ENCODE measurements at regions not wholly inside any gene's neighbourhood (a gene's known extent, or its start where the extent isn't known, plus 50 kb on each side); places are given as distances from the start of the nearest gene placed in this dataset.
A peak's percentile ranks its signal among the peaks of the same experiment; 100 is the strongest.

- CTCF ChIA-PET = interaction anchor here (0.6 kb wide), 2 partner anchors 11 to 178 kb away, joined by 3 read pairs; no protein-coding TSS in a partner anchor
- H3K4me1 Mint-ChIP-seq = no peaks in the 10 kb centered on the region
- no peak overlapping the region for H3K27ac Mint-ChIP-seq
- POLR2A ChIA-PET = no interaction called here
- no peaks in the 10 kb centered on the region; the same call in 1 of the 2 replicates for H3K27me3 Mint-ChIP-seq (ENCODE audit: low read depth)
- H3K9me3 Mint-ChIP-seq = peaks cover 4% of the 10 kb centered on the region; the same call in 1 of the 2 replicates
- no peaks in the 10 kb centered on the region for H3K36me3 Mint-ChIP-seq
- no peak overlapping the region for H3K4me3 Mint-ChIP-seq
- ATAC-seq (peak; percentile 86), DNase-seq (ENCODE audit: low spot score) (peak; percentile 12)
- TF ChIP-seq, protein P1, sequence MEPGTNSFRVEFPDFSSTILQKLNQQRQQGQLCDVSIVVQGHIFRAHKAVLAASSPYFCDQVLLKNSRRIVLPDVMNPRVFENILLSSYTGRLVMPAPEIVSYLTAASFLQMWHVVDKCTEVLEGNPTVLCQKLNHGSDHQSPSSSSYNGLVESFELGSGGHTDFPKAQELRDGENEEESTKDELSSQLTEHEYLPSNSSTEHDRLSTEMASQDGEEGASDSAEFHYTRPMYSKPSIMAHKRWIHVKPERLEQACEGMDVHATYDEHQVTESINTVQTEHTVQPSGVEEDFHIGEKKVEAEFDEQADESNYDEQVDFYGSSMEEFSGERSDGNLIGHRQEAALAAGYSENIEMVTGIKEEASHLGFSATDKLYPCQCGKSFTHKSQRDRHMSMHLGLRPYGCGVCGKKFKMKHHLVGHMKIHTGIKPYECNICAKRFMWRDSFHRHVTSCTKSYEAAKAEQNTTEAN (CRISPR knock-in tag; IDR thresholded peaks at IDR 0.05) = no peak
- TF ChIP-seq EMX1 (CRISPR knock-in tag; IDR thresholded peaks at IDR 0.05) = no peak
- TF ChIP-seq ZNF219 (CRISPR knock-in tag; IDR thresholded peaks at IDR 0.05; ENCODE audit: borderline replicate concordance) = no peak
- TF ChIP-seq ATF1 (CRISPR knock-in tag; IDR thresholded peaks at IDR 0.05) = no peak
- no peak for TF ChIP-seq JAZF1 (CRISPR knock-in tag; IDR thresholded peaks at IDR 0.05)
- no peak for TF ChIP-seq AR (CRISPR knock-in tag; IDR thresholded peaks at IDR 0.05)
- TF ChIP-seq SMAD4 (CRISPR knock-in tag; IDR thresholded peaks at IDR 0.05) = no peak
- TF ChIP-seq NFATC4 (CRISPR knock-in tag; IDR thresholded peaks at IDR 0.05) = no peak
- no peak for TF ChIP-seq HMGA2 (CRISPR knock-in tag; IDR thresholded peaks at IDR 0.05)
- no peak for TF ChIP-seq JUN (CRISPR knock-in tag; IDR thresholded peaks at IDR 0.05)
- TF ChIP-seq ZNF396 (CRISPR knock-in tag; IDR thresholded peaks at IDR 0.05; ENCODE audit: borderline replicate concordance) = no peak
- TF ChIP-seq, protein P2, sequence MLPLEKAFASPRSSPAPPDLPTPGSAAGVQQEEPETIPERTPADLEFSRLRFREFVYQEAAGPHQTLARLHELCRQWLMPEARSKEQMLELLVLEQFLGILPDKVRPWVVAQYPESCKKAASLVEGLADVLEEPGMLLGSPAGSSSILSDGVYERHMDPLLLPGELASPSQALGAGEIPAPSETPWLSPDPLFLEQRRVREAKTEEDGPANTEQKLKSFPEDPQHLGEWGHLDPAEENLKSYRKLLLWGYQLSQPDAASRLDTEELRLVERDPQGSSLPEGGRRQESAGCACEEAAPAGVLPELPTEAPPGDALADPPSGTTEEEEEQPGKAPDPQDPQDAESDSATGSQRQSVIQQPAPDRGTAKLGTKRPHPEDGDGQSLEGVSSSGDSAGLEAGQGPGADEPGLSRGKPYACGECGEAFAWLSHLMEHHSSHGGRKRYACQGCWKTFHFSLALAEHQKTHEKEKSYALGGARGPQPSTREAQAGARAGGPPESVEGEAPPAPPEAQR (CRISPR knock-in tag; IDR thresholded peaks at IDR 0.05) = no peak
- TF ChIP-seq MYBL2 (CRISPR knock-in tag; IDR thresholded peaks at IDR 0.05) = no peak
- no peak for TF ChIP-seq TEAD4 (CRISPR knock-in tag; IDR thresholded peaks at IDR 0.05)
- no peak for TF ChIP-seq OVOL2 (CRISPR knock-in tag; IDR thresholded peaks at IDR 0.05; ENCODE audit: borderline replicate concordance)
- no peak for TF ChIP-seq IRF1 (CRISPR knock-in tag; IDR thresholded peaks at IDR 0.05)
- no peak for TF ChIP-seq NR3C1 (CRISPR knock-in tag; conservative IDR thresholded peaks at IDR 0.05; ENCODE audit: low read depth)
- TF ChIP-seq USF2 (CRISPR knock-in tag; IDR thresholded peaks at IDR 0.05) = no peak
- TF ChIP-seq CBFB (CRISPR knock-in tag; IDR thresholded peaks at IDR 0.05; ENCODE audit: low read depth) = no peak
Measured at GRCh38 chr10:109089779-109090178, 833.5 kb downstream of the XPNPEP1 start.

GRCh38 chr10:109071539-109071938 is 851.8 kb downstream of the XPNPEP1 start:
- DNase-seq (ENCODE audit: low spot score) = no peak
- no peak overlapping the region for H3K27ac Mint-ChIP-seq
- ChIA-PET CTCF (no interaction called here), POLR2A (no interaction called here)
- ATAC-seq = no peak
- H3K27me3 Mint-ChIP-seq (ENCODE audit: low read depth) = no peaks in the 10 kb centered on the region; the same call in 1 of the 2 replicates
- H3K4me3 Mint-ChIP-seq = no peak overlapping the region
- no peak for TF ChIP-seq ZNF416 (CRISPR knock-in tag; IDR thresholded peaks at IDR 0.05)
- TF ChIP-seq RELA (CRISPR knock-in tag; IDR thresholded peaks at IDR 0.05; ENCODE audit: borderline replicate concordance) = no peak
- TF ChIP-seq, protein P3, sequence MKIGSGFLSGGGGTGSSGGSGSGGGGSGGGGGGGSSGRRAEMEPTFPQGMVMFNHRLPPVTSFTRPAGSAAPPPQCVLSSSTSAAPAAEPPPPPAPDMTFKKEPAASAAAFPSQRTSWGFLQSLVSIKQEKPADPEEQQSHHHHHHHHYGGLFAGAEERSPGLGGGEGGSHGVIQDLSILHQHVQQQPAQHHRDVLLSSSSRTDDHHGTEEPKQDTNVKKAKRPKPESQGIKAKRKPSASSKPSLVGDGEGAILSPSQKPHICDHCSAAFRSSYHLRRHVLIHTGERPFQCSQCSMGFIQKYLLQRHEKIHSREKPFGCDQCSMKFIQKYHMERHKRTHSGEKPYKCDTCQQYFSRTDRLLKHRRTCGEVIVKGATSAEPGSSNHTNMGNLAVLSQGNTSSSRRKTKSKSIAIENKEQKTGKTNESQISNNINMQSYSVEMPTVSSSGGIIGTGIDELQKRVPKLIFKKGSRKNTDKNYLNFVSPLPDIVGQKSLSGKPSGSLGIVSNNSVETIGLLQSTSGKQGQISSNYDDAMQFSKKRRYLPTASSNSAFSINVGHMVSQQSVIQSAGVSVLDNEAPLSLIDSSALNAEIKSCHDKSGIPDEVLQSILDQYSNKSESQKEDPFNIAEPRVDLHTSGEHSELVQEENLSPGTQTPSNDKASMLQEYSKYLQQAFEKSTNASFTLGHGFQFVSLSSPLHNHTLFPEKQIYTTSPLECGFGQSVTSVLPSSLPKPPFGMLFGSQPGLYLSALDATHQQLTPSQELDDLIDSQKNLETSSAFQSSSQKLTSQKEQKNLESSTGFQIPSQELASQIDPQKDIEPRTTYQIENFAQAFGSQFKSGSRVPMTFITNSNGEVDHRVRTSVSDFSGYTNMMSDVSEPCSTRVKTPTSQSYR (CRISPR knock-in tag; IDR thresholded peaks at IDR 0.05) = no peak
- no peak for TF ChIP-seq ELF4 (CRISPR knock-in tag; IDR thresholded peaks at IDR 0.05; ENCODE audit: low read depth)
- TF ChIP-seq CBFB (CRISPR knock-in tag; IDR thresholded peaks at IDR 0.05; ENCODE audit: low read depth) = no peak
- TF ChIP-seq, protein P4, sequence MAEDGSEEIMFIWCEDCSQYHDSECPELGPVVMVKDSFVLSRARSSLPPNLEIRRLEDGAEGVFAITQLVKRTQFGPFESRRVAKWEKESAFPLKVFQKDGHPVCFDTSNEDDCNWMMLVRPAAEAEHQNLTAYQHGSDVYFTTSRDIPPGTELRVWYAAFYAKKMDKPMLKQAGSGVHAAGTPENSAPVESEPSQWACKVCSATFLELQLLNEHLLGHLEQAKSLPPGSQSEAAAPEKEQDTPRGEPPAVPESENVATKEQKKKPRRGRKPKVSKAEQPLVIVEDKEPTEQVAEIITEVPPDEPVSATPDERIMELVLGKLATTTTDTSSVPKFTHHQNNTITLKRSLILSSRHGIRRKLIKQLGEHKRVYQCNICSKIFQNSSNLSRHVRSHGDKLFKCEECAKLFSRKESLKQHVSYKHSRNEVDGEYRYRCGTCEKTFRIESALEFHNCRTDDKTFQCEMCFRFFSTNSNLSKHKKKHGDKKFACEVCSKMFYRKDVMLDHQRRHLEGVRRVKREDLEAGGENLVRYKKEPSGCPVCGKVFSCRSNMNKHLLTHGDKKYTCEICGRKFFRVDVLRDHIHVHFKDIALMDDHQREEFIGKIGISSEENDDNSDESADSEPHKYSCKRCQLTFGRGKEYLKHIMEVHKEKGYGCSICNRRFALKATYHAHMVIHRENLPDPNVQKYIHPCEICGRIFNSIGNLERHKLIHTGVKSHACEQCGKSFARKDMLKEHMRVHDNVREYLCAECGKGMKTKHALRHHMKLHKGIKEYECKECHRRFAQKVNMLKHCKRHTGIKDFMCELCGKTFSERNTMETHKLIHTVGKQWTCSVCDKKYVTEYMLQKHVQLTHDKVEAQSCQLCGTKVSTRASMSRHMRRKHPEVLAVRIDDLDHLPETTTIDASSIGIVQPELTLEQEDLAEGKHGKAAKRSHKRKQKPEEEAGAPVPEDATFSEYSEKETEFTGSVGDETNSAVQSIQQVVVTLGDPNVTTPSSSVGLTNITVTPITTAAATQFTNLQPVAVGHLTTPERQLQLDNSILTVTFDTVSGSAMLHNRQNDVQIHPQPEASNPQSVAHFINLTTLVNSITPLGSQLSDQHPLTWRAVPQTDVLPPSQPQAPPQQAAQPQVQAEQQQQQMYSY (CRISPR knock-in tag; IDR thresholded peaks at IDR 0.05) = no peak
- no peaks in the 10 kb centered on the region for H3K9me3 Mint-ChIP-seq
- H3K4me1 Mint-ChIP-seq = peaks cover 18% of the 10 kb centered on the region
- no peaks in the 10 kb centered on the region for H3K36me3 Mint-ChIP-seq

Data from WTC11 (cell line).